Fibroblast of the aortic adventitia (primary cell): ENCODE measurements at regions not wholly inside any gene's neighbourhood (a gene's known extent, or its start where the extent isn't known, plus 50 kb on each side); places are given as distances from the start of the nearest gene placed in this dataset.

Experiments
- DNase-seq: peaks from one replicate; pipeline ENCODE4 v3.0.0-alpha.2; 2010; ENCODE audit warnings: low read depth
- H3K4me3 ChIP-seq: 2 replicates; pipeline ENCODE4 v1.5.1; 2011; ENCODE audit warnings: low read depth, mild to moderate bottlenecking, control low read depth, low read length, moderate library complexity
- CTCF ChIP-seq: IDR thresholded peaks from 2 replicates; pipeline ENCODE4 v1.5.1; 2011; ENCODE audit warnings: mild to moderate bottlenecking, low read length, control low read depth, inconsistent platforms; ENCODE audit not compliant: insufficient read depth

GRCh38 chr7:25382869-25383268, 154.6 kb upstream of the NPVF start:
- DNase-seq = no peak
- TF ChIP-seq CTCF = no peak
- H3K4me3 ChIP-seq = no peak overlapping the region

- TF ChIP-seq CTCF = no peak
- DNase-seq = no peak
- no peak overlapping the region for H3K4me3 ChIP-seq
These were observed 155.1 kb upstream of the NPVF start for GRCh38 chr7:25383402-25383801.

GRCh38 chr7:25384788-25385505, 156.7 kb upstream of the NPVF start:
- no peak for DNase-seq
- no peak overlapping the region for H3K4me3 ChIP-seq
- TF ChIP-seq CTCF = no peak

GRCh38 chr7:25385506-25386136, 157.3 kb upstream of the NPVF start:
- DNase-seq = no peak
- no peak overlapping the region for H3K4me3 ChIP-seq
- no peak for TF ChIP-seq CTCF

GRCh38 chr7:25386311-25386744, 158.0 kb upstream of the NPVF start:
- no peak for TF ChIP-seq CTCF
- no peak for DNase-seq
- H3K4me3 ChIP-seq = no peak overlapping the region

GRCh38 chr7:25388681-25389080, 160.4 kb upstream of the NPVF start:
- no peak for TF ChIP-seq CTCF
- no peak for DNase-seq
- H3K4me3 ChIP-seq = no peak overlapping the region
